DOHH2 (cell line): ENCODE measurements at regions not wholly inside any gene's neighbourhood (a gene's known extent, or its start where the extent isn't known, plus 50 kb on each side); places are given as distances from the start of the nearest gene placed in this dataset.

Experiments
- H3F3A ChIP-seq: fragments of 200-600 bp; sonication (generic), shearing (Covaris generic); 2 replicates; pipeline ENCODE4 v1.6.0; 2016; ENCODE audit warnings: antibody characterized with exemption, mild to moderate bottlenecking; ENCODE audit not compliant: control insufficient read depth, insufficient read depth
- H3K27ac ChIP-seq: fragments of 200-600 bp; sonication (generic); 2 replicates; pipeline ENCODE4 v1.5.1; 2014; ENCODE audit warnings: low read depth, mild to moderate bottlenecking, low read length, moderate library complexity
- H3K27me3 ChIP-seq: fragments of 200-600 bp; sonication (generic); 2 replicates; pipeline ENCODE4 v1.6.1; 2014; ENCODE audit warnings: mild to moderate bottlenecking, low read length, mixed read lengths; ENCODE audit not compliant: control insufficient read depth
- H3K36me3 ChIP-seq: fragments of 200-600 bp; sonication (generic); 2 replicates; pipeline ENCODE4 v1.6.1; 2014; ENCODE audit warnings: mild to moderate bottlenecking, low read length, moderate library complexity, mixed read lengths; ENCODE audit not compliant: control insufficient read depth
- H3K4me1 ChIP-seq: fragments of 200-600 bp; sonication (generic); 2 replicates; pipeline ENCODE4 v1.6.1; 2014; ENCODE audit warnings: mild to moderate bottlenecking, low read length, mixed read lengths; ENCODE audit not compliant: control insufficient read depth
- H3K4me2 ChIP-seq: fragments of 200-600 bp; sonication (generic); 2 replicates; pipeline ENCODE4 v1.6.0; 2014; ENCODE audit warnings: mild to moderate bottlenecking, low read length, moderate library complexity
- H3K4me3 ChIP-seq: fragments of 200-600 bp; sonication (generic); 2 replicates; pipeline ENCODE4 v1.5.1; 2014; ENCODE audit warnings: mild to moderate bottlenecking, low read length, mixed read lengths
- H3K79me2 ChIP-seq: fragments of 200-600 bp; sonication (generic); 2 replicates; pipeline ENCODE4 v1.6.1; 2014; ENCODE audit warnings: mild to moderate bottlenecking, low read length, mixed read lengths; ENCODE audit not compliant: control insufficient read depth
- H3K9me2 ChIP-seq: fragments of 200-600 bp; sonication (generic); replicated peaks from 2 replicates; pipeline ENCODE4 v1.6.1; 2014; ENCODE audit warnings: mild to moderate bottlenecking, low read length, mixed read lengths; ENCODE audit not compliant: control insufficient read depth
- H3K9me3 ChIP-seq: fragments of 200-600 bp; sonication (generic); 2 replicates; pipeline ENCODE4 v1.6.1; 2014; ENCODE audit warnings: antibody characterized with exemption, low read length, mixed read lengths; ENCODE audit not compliant: control insufficient read depth, insufficient read depth
- H4K20me1 ChIP-seq: fragments of 200-600 bp; sonication (generic); 2 replicates; pipeline ENCODE4 v1.6.0; 2014; ENCODE audit warnings: low read depth, mild to moderate bottlenecking, antibody characterized with exemption, low read length, moderate library complexity; ENCODE audit not compliant: control insufficient read depth, insufficient read depth
- EZH2phosphoT487 ChIP-seq: fragments of 200-600 bp; sonication (generic); IDR thresholded peaks from 2 replicates; pipeline ENCODE4 v1.6.1; 2017; ENCODE audit warnings: borderline replicate concordance, mild to moderate bottlenecking, antibody characterized with exemption, low read length, moderate library complexity, mixed read lengths
- TF ChIP-seq, protein P1 (sequence below): fragments of 200-600 bp; sonication (generic); IDR thresholded peaks from one replicate; pipeline ENCODE4 v1.5.1; 2014; ENCODE audit warnings: antibody characterized with exemption, mild to moderate bottlenecking, low read depth, low read length; ENCODE audit not compliant: poor library complexity, severe bottlenecking

DNA sequence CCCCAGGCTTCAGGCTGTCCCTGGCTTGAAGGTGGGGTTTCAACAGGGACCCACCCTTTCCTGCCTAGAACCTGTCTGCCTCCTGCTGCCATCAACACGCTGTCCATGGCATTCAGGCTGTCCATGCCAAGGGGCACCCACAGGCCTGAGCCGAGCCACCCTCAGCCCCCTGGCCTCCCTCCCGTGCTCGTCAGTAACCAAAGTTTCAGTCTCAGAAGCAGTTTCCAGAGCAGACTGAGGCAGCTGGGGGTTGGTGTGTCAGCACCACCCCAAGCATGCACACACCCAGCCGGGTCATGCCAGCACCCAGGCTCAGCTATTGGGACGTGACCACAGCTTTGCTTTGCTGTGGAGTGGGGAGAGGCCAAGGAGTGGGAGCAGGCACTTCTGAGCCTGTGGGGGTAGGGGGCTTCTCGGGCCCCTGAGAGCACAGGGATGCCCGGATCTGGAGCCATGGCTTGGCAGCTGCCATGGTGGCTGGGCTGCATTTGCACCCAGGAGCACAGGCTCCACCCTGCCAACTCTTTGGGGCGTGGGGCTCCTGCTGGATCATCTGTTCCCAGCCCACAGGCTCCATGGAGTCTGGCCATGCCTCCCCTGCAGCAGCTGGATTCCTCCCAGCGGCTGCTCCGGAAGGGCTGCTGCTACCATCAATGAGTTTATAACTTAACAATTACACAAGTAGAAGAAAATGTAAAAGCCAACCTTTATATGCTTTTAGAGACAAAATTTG, 314.5 kb upstream of the SEMA3C start:
- no peak overlapping the region for H3K4me3 ChIP-seq
- H3K9me2 ChIP-seq, result no peaks in the 10 kb centered on the region; the same call in 1 of the 2 replicates
- no peaks in the 10 kb centered on the region for H3F3A ChIP-seq
- H4K20me1 ChIP-seq, result no peaks in the 10 kb centered on the region
- peaks cover 4% of the 10 kb centered on the region; the same call in 1 of the 2 replicates for H3K9me3 ChIP-seq
- H3K27me3 ChIP-seq, result no peaks in the 10 kb centered on the region
- H3K36me3 ChIP-seq, result no peaks in the 10 kb centered on the region
- H3K27ac ChIP-seq, result no peak overlapping the region
- TF ChIP-seq, protein P1, sequence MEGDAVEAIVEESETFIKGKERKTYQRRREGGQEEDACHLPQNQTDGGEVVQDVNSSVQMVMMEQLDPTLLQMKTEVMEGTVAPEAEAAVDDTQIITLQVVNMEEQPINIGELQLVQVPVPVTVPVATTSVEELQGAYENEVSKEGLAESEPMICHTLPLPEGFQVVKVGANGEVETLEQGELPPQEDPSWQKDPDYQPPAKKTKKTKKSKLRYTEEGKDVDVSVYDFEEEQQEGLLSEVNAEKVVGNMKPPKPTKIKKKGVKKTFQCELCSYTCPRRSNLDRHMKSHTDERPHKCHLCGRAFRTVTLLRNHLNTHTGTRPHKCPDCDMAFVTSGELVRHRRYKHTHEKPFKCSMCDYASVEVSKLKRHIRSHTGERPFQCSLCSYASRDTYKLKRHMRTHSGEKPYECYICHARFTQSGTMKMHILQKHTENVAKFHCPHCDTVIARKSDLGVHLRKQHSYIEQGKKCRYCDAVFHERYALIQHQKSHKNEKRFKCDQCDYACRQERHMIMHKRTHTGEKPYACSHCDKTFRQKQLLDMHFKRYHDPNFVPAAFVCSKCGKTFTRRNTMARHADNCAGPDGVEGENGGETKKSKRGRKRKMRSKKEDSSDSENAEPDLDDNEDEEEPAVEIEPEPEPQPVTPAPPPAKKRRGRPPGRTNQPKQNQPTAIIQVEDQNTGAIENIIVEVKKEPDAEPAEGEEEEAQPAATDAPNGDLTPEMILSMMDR, result no peak
- TF ChIP-seq EZH2phosphoT487, result no peak
- no peaks in the 10 kb centered on the region for H3K79me2 ChIP-seq
- H3K4me2 ChIP-seq, result no peak overlapping the region
- H3K4me1 ChIP-seq, result no peaks in the 10 kb centered on the region

DNA sequence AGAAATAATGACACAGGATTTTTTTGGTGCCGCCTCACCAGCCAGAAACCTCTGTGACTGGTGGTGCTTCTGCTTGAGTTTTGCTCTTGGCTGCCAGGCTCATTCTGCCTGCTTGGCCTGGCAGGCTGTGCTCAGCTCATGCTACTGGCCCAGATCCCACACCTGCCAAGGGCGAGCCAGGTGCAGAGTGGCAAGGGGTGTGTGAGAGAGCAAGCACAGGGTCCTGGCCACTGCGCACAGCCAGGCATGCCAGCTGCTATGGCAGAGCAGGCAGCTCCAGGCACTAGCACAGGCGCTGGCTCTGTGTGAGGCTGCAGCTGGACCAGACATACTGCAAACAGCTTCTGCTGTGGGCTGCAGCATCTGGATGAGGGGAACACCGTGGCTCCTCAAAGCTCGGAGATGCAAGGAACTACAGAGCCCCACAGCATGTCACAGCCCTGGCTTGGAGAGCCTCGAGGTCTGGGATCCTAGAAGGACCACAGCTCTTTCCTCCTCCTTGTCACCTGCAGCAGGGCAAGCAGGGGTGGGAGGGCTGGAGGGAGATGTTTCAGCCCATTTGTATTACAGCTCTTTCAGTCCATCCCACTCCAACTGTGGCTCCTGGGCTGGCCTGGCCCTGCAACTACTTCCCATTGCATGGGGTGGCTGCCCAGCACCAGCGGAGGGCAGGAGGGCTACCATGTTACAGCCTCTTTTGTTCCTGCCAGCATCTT, 313.4 kb upstream of the SEMA3C start:
- Histone ChIP-seq H3K27me3 (no peaks in the 10 kb centered on the region), H3K27ac (no peak overlapping the region), H4K20me1 (no peaks in the 10 kb centered on the region), H3K36me3 (no peaks in the 10 kb centered on the region), H3K9me2 (no peaks in the 10 kb centered on the region; the same call in 1 of the 2 replicates), H3K4me3 (no peak overlapping the region), H3F3A (no peaks in the 10 kb centered on the region), H3K4me1 (no peaks in the 10 kb centered on the region), H3K4me2 (no peak overlapping the region), H3K9me3 (peaks cover 4% of the 10 kb centered on the region; the same call in 1 of the 2 replicates), H3K79me2 (no peaks in the 10 kb centered on the region)
- TF ChIP-seq EZH2phosphoT487, result no peak
- TF ChIP-seq, protein P1, result no peak

DNA sequence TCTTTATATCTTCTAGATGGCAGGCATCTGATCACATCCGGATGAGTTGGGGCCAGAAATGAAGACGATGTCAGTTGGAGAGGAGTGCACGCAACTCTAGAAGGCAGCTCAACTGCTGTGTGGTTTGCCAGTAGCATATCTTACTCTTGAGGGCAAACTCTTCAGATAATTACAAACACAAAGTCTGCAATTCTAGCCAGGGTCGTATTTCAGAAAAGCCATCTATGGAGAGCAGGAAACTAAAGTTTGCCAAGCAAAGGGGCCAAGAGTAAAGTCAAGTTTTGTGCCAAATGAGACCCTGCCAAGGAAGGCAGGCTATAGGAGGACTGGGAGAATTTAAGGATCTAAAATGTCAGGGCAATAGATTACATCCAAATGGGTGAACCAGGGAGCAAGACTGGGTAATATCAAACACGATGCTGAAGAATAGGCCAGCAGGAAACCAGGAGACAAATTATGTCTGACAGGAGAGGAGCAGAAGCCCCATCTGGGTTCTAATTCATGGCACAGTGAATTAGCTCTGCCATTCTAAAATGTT, 312.5 kb upstream of the SEMA3C start:
- Histone ChIP-seq H3K9me3 (peaks cover 4% of the 10 kb centered on the region; the same call in 1 of the 2 replicates), H3F3A (no peaks in the 10 kb centered on the region), H3K4me3 (no peak overlapping the region), H3K4me1 (no peaks in the 10 kb centered on the region), H3K27ac (no peak overlapping the region), H3K27me3 (no peaks in the 10 kb centered on the region), H4K20me1 (no peaks in the 10 kb centered on the region), H3K79me2 (no peaks in the 10 kb centered on the region), H3K4me2 (no peak overlapping the region), H3K36me3 (no peaks in the 10 kb centered on the region), H3K9me2 (no peaks in the 10 kb centered on the region; the same call in 1 of the 2 replicates)
- TF ChIP-seq, protein P1, result no peak
- no peak for TF ChIP-seq EZH2phosphoT487
